Mucosa of descending colon (tissue), 3 donors: ENCODE measurements at regions not wholly inside any gene's neighbourhood (a gene's known extent, or its start where the extent isn't known, plus 50 kb on each side); places are given as distances from the start of the nearest gene placed in this dataset.

Experiments used
- ATAC-seq: fragments of 200-7000 bp; cut with Tn5 transposase; one replicate; pipeline ENCODE4 v1.9.1; 2020; ENCODE audit warnings: mild to moderate bottlenecking, moderate library complexity
- DNase-seq, 3 donors: peaks; one replicate each; pipeline ENCODE4 v3.0.0-alpha.2; 2020
- H3K36me3 ChIP-seq: fragments of 200-600 bp; one replicate; pipeline ENCODE4 v1.8.0; 2021; ENCODE audit warnings: low read depth, mild to moderate bottlenecking
- H3K4me1 ChIP-seq: fragments of 200-600 bp; one replicate; pipeline ENCODE4 v1.8.0; 2021; ENCODE audit warnings: low read depth, mild to moderate bottlenecking
- H3K4me3 ChIP-seq: fragments of 200-600 bp; one replicate; pipeline ENCODE4 v1.8.0; 2021; ENCODE audit warnings: mild to moderate bottlenecking
- H3K9me3 ChIP-seq: fragments of 200-600 bp; one replicate; pipeline ENCODE4 v1.8.0; 2021; ENCODE audit warnings: mild to moderate bottlenecking
- CTCF ChIP-seq: fragments of 200-600 bp; IDR thresholded peaks from one replicate; pipeline ENCODE4 v1.8.0; 2022; ENCODE audit warnings: antibody characterized with exemption, mild to moderate bottlenecking
- intact Hi-C, 2 donors: fragments of 100-400 bp; cut with DNase I in 1 of 2; cut with micrococcal nuclease in 1 of 2; formaldehyde crosslinking; loops; one replicate each; pipeline versions ENCODE4 v1.11.0 to v1.11.1; 2022; cut with DNase I, micrococcal nuclease
- donor health status: DM: no; HTN: no; CAD: no; lungs with moderate emphysema.
- donor health status: DM: no; HTN: no; CAD: no.
- donor health status: DM: no; HTN: yes; CAD: no.

GRCh38 chr2:220513573-220514288 is 886.3 kb downstream of the SLC4A3 start:
- ATAC-seq (no peak), DNase-seq (no peak)
- Histone ChIP-seq H3K4me3 (no peak overlapping the region), H3K36me3 (no peaks in the 10 kb centered on the region), H3K4me1 (no peaks in the 10 kb centered on the region), H3K9me3 (no peaks in the 10 kb centered on the region)
- intact Hi-C loops = no loop called here
- no peak for TF ChIP-seq CTCF

- no peak for TF ChIP-seq CTCF
- Histone ChIP-seq H3K36me3 (no peaks in the 10 kb centered on the region), H3K4me3 (no peak overlapping the region), H3K4me1 (no peaks in the 10 kb centered on the region), H3K9me3 (no peaks in the 10 kb centered on the region)
- intact Hi-C loops = no loop called here
- no peak for DNase-seq
- ATAC-seq = no peak
Observed at GRCh38 chr2:220521551-220521950, 894.1 kb downstream of the SLC4A3 start.

- H3K36me3 ChIP-seq = no peaks in the 10 kb centered on the region
- no peak for ATAC-seq
- intact Hi-C loops = no loop called here
- TF ChIP-seq CTCF = no peak
- H3K9me3 ChIP-seq = no peaks in the 10 kb centered on the region
- no peak overlapping the region for H3K4me3 ChIP-seq
- no peaks in the 10 kb centered on the region for H3K4me1 ChIP-seq
- DNase-seq = no peak
Observed at GRCh38 chr2:220528180-220528675, 900.8 kb downstream of the SLC4A3 start.

GRCh38 chr2:220531216-220531615 is 903.8 kb downstream of the SLC4A3 start:
- Histone ChIP-seq H3K9me3 (no peaks in the 10 kb centered on the region), H3K4me1 (no peaks in the 10 kb centered on the region), H3K4me3 (no peak overlapping the region), H3K36me3 (no peaks in the 10 kb centered on the region)
- intact Hi-C loops = no loop called here
- TF ChIP-seq CTCF = no peak
- ATAC-seq = no peak
- DNase-seq = no peak

- Histone ChIP-seq H3K4me3 (no peak overlapping the region), H3K4me1 (no peaks in the 10 kb centered on the region), H3K9me3 (no peaks in the 10 kb centered on the region), H3K36me3 (no peaks in the 10 kb centered on the region)
- DNase-seq (no peak), ATAC-seq (no peak)
- no peak for TF ChIP-seq CTCF
- intact Hi-C loops = no loop called here
Observed at GRCh38 chr2:220533485-220533884, 906.1 kb downstream of the SLC4A3 start.

GRCh38 chr2:220539481-220539880 is 912.1 kb downstream of the SLC4A3 start:
- H3K9me3 ChIP-seq = no peaks in the 10 kb centered on the region
- DNase-seq = no peak
- no peaks in the 10 kb centered on the region for H3K4me1 ChIP-seq

More at GRCh38 chr2:220539481-220539880, 912.1 kb downstream of the SLC4A3 start:
- Histone ChIP-seq H3K4me3 (no peak overlapping the region), H3K36me3 (no peaks in the 10 kb centered on the region)
- intact Hi-C loops = no loop called here
- no peak for ATAC-seq
- no peak for TF ChIP-seq CTCF
